Fibroblast of the conjunctiva (primary cell): ENCODE measurements at regions not wholly inside any gene's neighbourhood (a gene's known extent, or its start where the extent isn't known, plus 50 kb on each side); places are given as distances from the start of the nearest gene placed in this dataset.
"Not testable (repeated sequence)": the region's sequence is repeated elsewhere in the genome, so short reads cannot be mapped to it uniquely, and the experiment has no call there.

ENCODE experiments used
- DNase-seq: peaks from one replicate; pipeline ENCODE4 v3.0.0-alpha.2; 2010; ENCODE audit warnings: low read depth

DNA sequence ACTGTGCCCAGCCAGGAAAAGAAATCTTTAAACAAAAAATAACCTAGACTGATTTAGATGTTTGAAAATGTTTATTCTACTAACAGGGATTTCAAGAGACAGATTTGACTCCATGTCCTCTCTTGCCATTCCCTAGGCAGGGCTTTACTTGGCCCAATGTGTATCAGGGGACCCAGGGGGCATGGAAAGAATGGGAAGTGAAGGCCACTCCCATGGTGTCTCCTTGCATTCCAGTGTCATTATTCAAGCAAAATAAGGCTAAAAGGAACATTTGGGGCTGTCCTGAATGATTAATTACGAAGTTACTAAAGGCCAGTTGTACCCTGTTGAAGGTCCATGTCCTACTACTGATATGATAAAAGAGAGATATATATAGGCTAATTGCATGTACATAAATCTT is 151.9 kb upstream of the ATF7IP start:
- DNase-seq = no peak

DNA sequence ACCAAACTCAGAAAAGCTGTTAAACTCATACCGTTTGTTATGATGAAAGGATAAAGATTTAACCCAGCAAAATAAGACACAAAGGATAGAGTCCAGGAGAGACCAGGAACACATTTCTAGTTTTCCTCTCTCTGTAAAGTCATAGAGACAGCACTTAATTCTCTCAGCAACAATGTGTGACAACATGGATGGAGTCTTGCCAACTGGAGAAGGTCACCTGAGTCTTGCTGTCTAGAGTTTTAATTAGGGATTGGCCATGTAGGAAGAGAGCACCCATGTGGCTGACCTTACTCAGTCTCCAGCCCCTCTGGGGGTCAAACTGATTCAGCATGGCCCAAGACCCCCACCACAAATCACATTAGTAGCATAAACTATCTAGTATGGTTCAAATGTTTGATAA is 151.0 kb upstream of the ATF7IP start:
- no peak for DNase-seq

DNA sequence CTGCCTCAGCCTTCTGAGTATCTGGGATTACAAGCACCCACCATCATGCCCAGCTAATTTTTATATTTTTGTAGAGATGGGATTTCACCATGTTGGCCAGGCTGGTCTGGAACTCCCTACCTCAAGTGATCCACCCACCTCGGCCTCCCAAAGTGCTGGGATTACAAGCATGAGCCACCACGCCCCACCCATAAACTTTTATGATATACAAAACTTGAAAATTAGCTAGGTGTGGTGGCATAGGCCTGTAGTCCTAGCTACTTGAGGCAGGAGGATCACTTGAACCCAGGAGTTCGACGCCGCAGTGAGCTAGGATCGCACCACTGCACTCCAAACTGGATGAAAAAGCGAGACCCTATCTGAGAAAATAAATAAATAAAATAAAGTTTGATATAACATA is 149.5 kb upstream of the ATF7IP start:
- DNase-seq = not testable (repeated sequence)

DNA sequence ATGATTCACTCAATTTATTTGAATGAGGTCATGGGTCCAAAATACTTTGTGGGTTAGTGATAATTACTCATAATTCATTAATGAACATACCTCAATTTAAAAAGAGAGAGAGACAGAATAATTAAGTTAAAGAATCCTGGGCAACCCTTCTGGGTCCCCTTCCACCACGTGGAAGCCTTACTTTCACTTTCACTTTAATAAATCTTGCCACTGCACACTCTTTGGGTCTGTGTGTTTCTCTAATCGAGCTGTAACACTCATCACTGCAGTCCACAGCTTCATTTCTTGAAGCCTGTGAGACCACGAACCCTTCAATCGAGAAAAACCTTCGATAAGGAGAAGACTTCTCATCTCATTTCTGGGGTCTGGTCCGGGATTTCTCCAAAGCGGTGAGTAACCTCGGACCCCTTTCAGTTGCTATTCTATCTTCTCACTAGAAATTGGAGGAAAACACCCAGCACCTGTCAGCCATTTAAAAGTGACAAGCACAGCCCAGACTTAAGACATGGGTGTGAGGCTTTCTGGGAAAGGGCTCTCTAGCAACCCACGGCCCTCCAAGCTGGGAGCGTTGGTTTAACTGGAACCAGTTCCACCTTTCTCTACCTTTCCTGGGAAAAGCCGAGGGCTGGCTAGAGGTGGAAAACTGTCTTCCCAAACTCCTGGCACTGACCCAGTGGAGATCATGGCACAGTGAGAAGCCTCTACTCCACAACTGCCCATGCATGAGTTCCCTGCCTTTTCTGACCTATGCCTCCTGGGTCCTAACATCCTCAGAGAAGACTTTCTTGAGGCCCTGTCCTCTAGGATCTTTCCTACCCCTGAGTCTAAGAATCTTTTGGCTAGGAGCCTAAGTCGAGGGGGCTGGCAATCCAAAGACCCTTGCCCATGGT is 148.8 kb upstream of the ATF7IP start:
- DNase-seq = no peak

DNA sequence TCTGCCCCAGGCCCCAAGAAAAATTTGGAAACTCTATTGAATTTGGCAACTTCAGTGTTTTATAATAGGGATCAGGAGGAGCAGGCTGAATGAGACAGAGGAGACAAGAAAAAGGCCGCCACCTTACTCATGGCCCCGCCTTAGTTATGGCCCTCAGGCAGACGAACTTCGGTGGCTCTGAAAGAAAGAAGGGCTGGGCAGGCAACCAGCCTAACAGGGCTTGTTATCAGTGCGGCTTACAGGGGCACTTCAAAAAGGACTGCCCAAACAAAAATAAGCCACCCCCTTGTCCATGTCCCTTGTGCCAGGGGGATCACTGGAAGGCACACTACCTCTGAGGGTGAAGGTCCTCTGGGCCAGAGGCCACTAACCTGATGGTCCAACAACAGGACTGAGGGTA is 146.3 kb upstream of the ATF7IP start:
- no peak for DNase-seq

DNA sequence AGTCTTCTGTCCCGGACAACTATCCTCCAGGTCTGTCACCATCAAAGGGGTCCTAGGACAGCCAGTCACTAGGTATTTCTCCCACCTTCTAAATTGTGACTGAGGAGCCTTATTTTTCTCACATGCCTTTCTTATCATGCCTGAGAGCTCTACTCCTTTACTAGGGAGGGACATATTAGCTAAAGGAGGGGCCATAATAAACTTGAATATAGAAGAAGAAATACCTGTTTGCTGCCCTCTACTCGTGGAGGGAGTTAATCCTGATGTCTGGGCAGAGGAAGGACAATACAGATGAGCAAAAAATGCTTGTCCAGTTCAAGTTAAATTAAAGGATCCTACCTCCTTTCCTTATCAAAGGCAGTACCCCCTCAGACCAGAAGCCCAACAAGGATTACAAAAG is 145.8 kb upstream of the ATF7IP start:
- DNase-seq = not testable (repeated sequence)

DNA sequence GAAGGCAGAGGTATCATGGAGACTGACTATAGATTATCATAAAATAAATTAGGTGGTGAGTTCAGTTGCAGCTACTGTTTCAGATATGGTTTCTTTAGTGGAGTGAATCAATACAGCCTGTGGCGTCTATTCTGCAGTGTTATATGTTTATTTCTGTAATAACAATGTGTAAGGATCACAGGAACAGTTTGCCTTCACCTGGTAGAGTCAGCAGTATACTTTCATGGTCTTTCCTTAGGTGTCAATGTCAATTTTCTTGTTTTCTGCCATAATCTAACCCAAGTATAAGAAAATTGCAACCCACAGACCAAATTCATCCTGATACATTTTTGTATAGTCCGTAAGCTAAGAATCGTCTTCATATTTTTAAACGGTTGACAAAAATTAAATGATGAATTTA is 140.4 kb upstream of the ATF7IP start:
- DNase-seq = no peak

DNA sequence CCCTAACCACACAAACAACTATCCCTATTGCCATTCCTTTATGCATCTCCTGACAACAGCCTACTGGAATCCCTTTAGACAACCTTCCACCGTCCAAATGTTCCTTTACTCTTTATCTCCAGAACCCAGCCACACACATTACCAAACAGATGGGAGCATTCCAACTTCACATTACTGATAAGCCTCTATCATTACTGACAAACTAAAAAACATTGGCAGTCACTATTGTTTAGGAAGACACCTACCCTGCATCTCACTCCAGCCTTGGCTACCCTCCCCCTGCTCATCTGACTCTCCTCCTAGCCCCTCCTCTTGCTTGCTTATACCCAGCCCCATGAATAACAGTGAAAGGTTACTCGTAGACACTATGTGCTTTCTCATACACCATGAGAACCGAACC is 130.3 kb upstream of the ATF7IP start:
- not testable (repeated sequence) for DNase-seq

DNA sequence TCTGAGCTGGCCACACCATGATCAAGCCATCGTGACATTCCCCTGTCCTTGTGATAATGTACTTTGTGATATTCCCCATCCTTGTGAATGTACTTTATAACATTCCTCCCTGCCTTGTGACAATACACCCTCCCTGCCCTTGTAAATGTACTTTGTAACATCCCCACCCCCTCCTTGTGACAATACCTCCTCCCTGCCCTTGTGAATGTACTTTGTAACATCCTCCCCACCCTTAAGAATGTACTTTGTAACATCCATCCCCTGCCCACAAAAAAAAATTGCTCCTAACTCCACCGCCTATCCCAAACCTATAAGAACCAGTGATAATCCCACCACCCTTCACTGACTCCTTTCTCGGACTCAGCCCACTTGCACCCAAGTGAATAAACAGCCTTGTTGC is 128.8 kb upstream of the ATF7IP start:
- DNase-seq = not testable (repeated sequence)

DNA sequence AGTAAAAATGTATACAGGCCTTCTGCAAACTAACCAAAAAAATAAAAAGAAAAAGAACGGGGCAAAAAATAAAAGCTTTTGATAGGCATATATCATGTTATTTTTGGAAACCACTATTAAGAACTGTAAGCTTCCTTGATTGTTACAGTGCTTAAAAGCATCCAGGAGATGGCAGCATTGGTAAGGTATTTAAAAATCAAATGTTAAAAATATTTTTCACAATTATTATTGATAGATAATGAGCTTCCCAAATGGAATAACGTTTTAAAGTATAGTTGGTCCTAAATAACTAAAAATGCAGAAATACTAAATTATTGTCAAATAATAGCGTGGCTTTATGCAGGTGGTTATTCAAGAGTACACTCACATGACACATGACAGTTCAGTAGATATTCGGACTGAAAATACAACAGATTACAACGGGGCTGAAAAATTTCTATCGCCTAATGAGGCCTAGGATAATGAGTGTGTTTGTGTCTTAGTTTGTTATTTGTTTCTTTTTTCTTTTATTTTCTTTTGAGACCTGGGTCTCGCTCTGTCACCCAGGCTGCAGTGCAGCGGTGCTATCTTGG is 127.2 kb upstream of the ATF7IP start:
- DNase-seq = no peak

DNA sequence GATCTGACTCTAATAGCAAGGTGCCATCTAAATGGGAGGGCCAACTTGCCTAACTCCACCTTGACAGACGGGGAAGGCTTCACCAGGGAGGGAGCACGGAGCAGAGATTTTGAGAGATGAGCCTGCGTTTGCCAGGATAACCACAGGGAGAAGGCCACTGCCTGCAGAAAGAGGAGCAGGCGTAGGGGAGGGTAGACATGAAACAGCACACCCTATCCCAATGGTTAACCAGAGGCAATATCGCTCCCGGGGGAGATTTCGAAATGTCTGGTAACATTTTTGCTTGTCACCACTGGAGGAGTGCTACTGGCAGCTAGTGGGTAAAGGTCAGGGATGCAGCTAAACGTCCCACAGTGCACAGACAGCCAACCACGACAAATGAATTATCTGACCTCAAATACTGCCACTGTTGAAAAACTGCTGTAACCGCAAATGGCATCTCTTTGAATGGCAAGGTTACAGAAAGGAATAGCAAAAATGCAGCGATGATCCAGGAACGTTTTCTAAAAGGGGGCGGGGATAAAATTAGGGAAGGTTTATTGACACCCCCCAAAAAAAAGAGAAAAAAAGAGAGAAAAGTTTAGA is 126.0 kb upstream of the ATF7IP start:
- no peak for DNase-seq

DNA sequence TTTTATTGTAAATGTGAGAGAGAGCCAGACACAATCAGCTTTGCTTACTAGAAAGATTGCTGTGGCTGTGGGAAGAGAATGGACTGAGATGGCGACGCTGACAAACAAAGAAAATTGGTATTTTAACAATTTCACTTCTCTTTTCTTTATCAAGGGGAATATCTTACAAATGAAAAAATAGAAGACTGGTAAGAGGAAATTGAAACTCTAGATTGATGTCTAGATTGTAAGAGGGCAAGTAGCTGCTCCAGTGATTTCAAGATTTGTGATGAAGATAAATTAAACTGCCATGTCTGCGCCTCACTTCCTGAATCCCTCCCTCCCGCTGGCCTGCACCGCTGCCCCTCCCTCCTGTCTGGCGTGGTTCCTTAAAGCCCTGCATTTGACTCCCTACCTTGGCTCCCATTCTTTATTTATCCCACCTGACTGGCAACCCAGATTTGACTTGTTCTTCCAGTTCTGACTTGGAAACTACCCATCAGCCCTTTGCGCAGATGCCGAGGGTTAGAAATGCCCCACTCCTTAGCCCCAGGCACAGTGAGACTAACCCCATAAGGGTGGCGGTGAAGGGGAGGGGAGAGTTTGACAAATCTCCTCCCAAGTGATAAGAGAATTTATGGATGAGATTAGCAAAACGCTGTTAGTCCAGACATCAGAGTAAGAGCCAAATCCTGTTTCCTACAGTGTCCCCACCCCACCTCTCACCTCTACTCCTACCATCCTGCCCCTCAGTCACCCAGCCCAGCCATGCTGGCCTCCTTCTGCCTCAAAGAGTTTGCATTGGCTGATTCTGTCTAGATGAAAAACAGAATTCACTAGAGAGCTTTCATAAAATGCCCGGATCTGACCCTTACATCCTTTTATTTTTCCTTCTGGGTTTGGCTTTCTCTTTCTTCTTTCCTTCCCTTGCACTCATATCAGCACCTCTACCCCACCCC is 125.3 kb upstream of the ATF7IP start:
- DNase-seq = no peak

DNA sequence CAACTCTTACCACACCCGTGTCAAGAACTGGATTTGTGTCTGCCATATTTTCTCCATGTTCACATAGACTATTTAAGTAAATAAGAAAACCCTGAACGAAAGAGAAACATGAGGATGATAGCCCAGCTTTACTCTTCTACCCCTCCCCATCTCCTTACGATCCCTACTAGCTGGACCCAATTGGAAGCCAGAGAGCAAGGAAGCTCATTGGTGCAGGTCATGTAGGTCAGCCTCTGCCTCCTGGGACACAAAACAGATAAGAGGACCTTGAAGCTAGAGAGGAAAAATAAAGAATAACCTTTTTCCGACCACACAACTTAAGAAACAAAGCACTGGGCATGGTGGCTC is 124.6 kb upstream of the ATF7IP start:
- no peak for DNase-seq

DNA sequence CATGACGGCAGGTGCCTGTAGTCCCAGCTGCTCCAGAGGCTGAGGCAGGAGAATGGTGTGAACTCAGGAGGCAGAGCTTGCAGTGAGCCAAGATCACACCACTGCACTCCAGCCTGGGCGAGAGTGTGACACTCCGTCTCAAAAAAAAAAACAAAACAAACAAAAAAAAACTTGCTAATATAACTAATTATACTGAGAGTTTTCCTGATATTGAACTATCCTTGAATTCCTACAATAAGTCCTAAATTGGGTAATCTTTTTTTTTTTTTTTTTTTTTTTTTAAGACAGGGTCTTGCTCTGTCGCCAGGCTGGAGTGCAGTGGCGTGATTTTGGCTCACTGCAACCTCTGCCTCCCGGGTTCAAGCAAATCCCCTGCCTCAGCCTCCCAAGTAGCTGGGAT is 122.7 kb upstream of the ATF7IP start:
- not testable (repeated sequence) for DNase-seq

DNA sequence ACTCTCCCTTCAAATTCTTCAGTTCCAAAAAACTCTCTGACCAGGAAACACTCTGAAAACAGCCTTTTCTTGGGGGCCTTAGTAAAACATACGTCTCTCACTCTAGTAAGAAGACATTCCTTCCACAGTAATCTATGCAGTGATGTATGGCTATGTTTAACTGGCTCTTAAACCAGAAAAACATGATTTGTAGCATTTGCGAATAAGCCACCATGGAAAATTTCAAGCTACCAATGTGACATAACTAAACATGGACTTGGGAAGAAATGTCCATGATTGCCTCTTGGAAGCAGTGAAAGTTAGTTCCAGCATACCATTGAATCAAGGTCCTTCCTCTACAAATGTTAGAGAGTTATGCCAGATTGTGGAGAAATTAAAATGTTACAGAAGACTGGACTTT is 121.5 kb upstream of the ATF7IP start:
- no peak for DNase-seq

DNA sequence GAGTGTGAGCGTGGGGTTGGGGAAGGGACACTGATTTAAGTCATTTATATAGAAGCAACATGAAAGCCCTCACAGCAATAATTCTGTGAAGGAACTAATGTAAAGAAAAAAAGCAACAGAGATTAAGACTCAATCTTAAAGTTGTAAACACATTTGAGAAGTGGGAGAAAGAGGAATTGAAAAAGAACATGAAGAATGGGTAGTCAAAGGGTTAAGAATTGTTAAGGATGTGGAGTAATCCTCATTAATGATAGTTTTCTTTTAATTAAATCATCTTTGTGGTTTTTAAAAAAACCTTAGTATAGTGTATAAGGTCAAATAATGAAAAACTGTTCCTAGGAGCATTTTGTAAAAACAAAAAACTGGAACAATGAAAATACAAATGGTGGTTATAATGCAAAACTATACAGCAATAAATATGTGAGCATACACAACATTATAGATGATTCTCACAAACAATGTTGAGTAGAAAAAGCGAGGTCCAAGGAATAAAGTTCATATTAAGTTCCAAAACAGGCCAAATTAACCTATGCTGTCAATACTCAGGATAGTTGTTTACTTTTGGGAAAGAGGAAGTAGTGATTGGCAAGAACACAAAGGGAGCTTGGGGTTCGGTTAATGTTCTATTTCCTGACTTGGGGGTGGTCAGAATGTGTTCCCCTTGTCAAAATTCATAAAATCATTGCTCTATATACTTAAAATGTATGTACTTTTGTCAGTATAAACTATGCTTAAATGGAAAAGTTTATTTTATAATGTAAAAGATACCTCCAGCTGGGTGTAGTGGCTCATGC is 120.4 kb upstream of the ATF7IP start:
- DNase-seq = no peak

DNA sequence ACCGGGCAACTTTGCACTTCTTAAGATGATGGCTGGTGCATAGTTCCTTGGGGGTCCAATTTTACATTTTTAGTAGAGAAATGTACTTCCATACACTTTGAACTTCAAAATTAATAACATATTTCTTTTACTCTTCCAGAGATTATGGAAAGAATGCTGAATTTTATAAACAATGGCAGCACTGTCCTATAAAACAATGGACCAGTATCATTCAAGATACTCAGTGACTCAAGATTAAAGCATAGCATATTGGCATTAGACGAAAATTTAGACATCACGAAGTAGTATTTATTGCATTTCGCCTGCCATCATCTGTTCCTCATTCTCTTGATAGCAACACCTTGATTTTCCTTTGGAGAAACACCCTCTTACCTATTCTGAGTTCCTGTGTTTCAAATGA is 118.3 kb upstream of the ATF7IP start:
- DNase-seq = no peak

DNA sequence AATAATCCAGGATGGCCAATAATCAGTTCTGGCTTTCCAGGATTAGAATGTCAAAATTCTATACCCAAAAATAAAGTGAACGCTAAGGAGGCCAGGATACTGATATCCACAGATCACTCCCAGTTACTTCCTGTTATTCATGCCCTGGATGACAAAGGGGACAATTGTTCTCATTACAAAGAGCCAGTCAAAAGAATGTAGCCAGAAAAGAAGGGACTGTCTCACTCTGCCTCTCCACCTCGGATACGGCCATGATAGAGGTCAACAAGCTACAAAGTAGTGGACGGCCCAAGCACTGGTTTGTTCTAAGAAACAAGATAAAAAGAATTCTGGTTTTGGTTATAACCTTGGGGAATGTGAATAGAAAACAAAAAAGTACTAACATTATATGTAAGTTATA is 116.1 kb upstream of the ATF7IP start:
- no peak for DNase-seq

DNA sequence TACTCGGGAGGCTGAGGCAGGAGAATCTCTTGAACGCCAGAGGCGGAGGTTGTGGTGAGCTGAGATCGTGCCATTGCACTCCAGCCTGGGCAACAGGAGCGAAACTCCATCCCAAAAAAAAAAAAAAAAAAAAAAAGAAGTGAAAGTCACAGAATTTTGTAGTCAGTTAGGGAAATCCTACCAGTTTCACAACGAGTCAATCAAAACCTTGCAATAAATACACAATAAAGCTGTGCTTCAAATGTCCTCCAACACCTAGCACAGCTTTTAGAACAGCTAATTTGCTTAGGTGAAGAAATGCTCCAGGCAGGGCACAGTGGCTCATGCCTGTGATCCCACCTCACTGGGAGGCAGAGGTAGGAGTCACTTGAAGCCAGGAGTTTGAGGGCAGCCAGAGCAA is 112.8 kb upstream of the ATF7IP start:
- no peak for DNase-seq

DNA sequence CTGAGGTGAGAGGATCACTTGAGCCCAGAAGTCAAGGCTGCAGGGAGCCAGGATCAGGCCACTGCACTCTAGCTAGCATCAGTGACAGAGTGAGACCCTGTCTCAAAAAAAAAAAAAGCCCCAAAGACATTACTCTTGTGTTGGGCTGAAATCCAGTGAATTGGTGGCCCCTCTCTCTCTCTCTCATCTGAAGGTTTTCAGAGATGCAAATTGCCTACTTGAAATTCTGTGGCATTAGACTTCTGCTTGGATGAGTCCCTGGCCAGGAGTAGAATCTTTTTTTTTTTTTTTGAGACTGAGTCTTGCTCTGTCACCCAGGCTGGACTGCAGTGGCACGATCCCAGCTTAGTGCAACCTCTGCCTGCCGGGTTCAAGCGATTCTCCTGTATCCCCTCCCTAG is 112.0 kb upstream of the ATF7IP start:
- DNase-seq = no peak

DNA sequence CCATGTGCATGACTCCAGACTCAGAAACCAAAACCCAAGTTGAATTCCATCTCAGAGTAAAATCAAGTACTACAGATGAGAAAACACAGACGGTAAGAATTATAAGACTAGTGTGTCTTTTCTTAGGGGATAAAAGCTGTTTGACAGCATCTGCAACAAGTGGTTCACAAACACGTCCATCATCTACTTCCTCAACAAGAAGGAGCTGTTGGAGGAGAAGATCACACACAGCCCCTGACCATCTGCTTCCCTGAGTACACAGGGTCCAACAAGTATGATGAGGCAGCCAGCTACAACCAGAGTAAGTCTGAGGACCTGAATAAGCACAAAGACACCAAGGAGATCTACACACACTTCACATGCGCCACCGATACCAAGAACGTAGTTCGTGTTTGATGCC is 110.7 kb upstream of the ATF7IP start:
- no peak for DNase-seq

DNA sequence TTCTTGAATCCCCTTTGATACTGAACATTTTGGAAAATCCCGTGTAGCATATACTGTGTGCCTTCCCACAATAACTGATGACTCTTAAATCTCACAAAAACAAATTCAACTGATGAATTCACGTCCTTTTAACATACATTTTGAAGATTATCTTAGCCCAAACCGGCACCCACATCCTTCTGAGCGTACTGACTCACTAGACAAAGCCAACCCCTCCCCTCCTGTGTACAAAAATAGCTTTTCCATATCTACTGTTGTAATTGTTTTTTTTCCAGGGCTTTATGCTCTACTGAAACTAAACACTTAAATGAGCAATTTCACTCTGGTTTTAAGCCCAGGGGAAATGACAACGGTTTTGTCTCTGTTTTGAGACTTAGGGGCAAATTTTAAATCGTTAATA is 109.4 kb upstream of the ATF7IP start:
- no peak for DNase-seq
